OCI-LY1 (cell line): ENCODE measurements at regions not wholly inside any gene's neighbourhood (a gene's known extent, or its start where the extent isn't known, plus 50 kb on each side); places are given as distances from the start of the nearest gene placed in this dataset.

Source experiments
- H2AFZ ChIP-seq: fragments of 200-600 bp; sonication (generic), shearing (Covaris generic); 2 replicates; pipeline ENCODE4 v1.6.0; 2014; ENCODE audit warnings: antibody characterized with exemption, mild to moderate bottlenecking, low read length
- H3F3A ChIP-seq: fragments of 200-600 bp; sonication (generic), shearing (Covaris generic); 2 replicates; pipeline ENCODE4 v1.6.0; 2014; ENCODE audit warnings: mild to moderate bottlenecking, antibody characterized with exemption, low read length, moderate library complexity; ENCODE audit not compliant: insufficient read depth
- H3K27ac ChIP-seq: fragments of 200-600 bp; sonication (generic); 2 replicates; pipeline ENCODE4 v1.5.1; 2014; ENCODE audit warnings: low read length, mixed run types, mild to moderate bottlenecking, low read depth; ENCODE audit not compliant: poor library complexity, severe bottlenecking
- H3K27me3 ChIP-seq: fragments of 200-600 bp; sonication (generic); 2 replicates; pipeline ENCODE4 v1.6.0; 2014; ENCODE audit warnings: antibody characterized with exemption, mild to moderate bottlenecking, low read length, moderate library complexity; ENCODE audit not compliant: insufficient read depth
- H3K36me3 ChIP-seq: fragments of 200-600 bp; sonication (generic); 2 replicates; pipeline ENCODE4 v1.6.1; 2014; ENCODE audit warnings: mild to moderate bottlenecking, antibody characterized with exemption, low read length, moderate library complexity, mixed read lengths; ENCODE audit not compliant: insufficient read depth
- H3K4me1 ChIP-seq: fragments of 200-600 bp; sonication (generic); 2 replicates; pipeline ENCODE4 v1.5.1; 2014; ENCODE audit warnings: mild to moderate bottlenecking, low read length, moderate library complexity; ENCODE audit not compliant: insufficient read depth, severe bottlenecking
- H3K4me2 ChIP-seq: fragments of 200-600 bp; sonication (generic), shearing (Covaris generic); 2 replicates; pipeline ENCODE4 v1.6.1; 2014; ENCODE audit warnings: low read length
- H3K4me3 ChIP-seq: fragments of 200-600 bp; sonication (generic); 2 replicates; pipeline ENCODE4 v1.5.1; 2014; ENCODE audit warnings: low read length, low read depth, mild to moderate bottlenecking, mixed read lengths; ENCODE audit not compliant: poor library complexity, severe bottlenecking
- H3K79me2 ChIP-seq: fragments of 200-600 bp; shearing (Covaris generic); 2 replicates; pipeline ENCODE4 v1.6.1; 2016; ENCODE audit warnings: mixed run types, low read length, mixed read lengths; ENCODE audit not compliant: insufficient read depth
- H3K9ac ChIP-seq: fragments of 200-600 bp; sonication (generic), shearing (Covaris generic); 2 replicates; pipeline ENCODE4 v1.6.1; 2014; ENCODE audit warnings: mild to moderate bottlenecking, low read length, mixed read lengths
- H3K9me2 ChIP-seq: fragments of 200-600 bp; sonication (generic), shearing (Covaris generic); 2 replicates; pipeline ENCODE4 v1.6.1; 2014; ENCODE audit warnings: low read depth, mild to moderate bottlenecking, low read length, mixed read lengths
- H3K9me3 ChIP-seq: fragments of 200-600 bp; shearing (Covaris generic); 2 replicates; pipeline ENCODE4 v1.6.1; 2014; ENCODE audit warnings: low read length, mixed read lengths
- H4K20me1 ChIP-seq: fragments of 200-600 bp; sonication (generic), shearing (Covaris generic); 2 replicates; pipeline ENCODE4 v1.6.0; 2016; ENCODE audit warnings: mild to moderate bottlenecking, low read length; ENCODE audit not compliant: insufficient read depth
- CTCF ChIP-seq: fragments of 200-600 bp; sonication (generic), shearing (Covaris generic); IDR thresholded peaks from 2 replicates; pipeline ENCODE4 v1.5.1; 2017; ENCODE audit warnings: mild to moderate bottlenecking, antibody characterized with exemption, low read length, moderate library complexity, mixed read lengths
- EZH2 ChIP-seq: fragments of 200-600 bp; sonication (generic), shearing (Covaris generic); IDR thresholded peaks from 2 replicates; pipeline ENCODE4 v1.8.0; 2017; ENCODE audit warnings: borderline replicate concordance, mixed run types, mild to moderate bottlenecking, antibody characterized with exemption, low read length, moderate library complexity, mixed read lengths

- no peak for TF ChIP-seq EZH2
- peak; percentile 52; the same call in 1 of the 2 replicates for TF ChIP-seq CTCF
- Histone ChIP-seq H3K4me1 (no peaks in the 10 kb centered on the region), H3K27ac (no peak overlapping the region), H3K36me3 (no peaks in the 10 kb centered on the region), H3K9me3 (no peaks in the 10 kb centered on the region), H3K4me2 (no peak overlapping the region; the same call in 1 of the 2 replicates), H3K27me3 (no peaks in the 10 kb centered on the region), H2AFZ (no peak overlapping the region), H3F3A (no peaks in the 10 kb centered on the region), H3K79me2 (no peaks in the 10 kb centered on the region), H3K9ac (no peak overlapping the region), H4K20me1 (no peaks in the 10 kb centered on the region), H3K4me3 (no peak overlapping the region), H3K9me2 (no peaks in the 10 kb centered on the region)
Measured at GRCh38 chr10:105974803-105975456, 1189.6 kb downstream of the SORCS1 start.

GRCh38 chr10:105973902-105974301 is 1190.6 kb downstream of the SORCS1 start:
- no peaks in the 10 kb centered on the region for H3K4me1 ChIP-seq
- no peak overlapping the region for H3K27ac ChIP-seq
- no peaks in the 10 kb centered on the region for H3K9me3 ChIP-seq
- no peaks in the 10 kb centered on the region for H4K20me1 ChIP-seq
- no peak overlapping the region for H3K4me3 ChIP-seq
- H3K27me3 ChIP-seq: no peaks in the 10 kb centered on the region
- H2AFZ ChIP-seq: no peak overlapping the region
- H3K36me3 ChIP-seq: no peaks in the 10 kb centered on the region
- no peaks in the 10 kb centered on the region for H3K9me2 ChIP-seq
- H3F3A ChIP-seq: no peaks in the 10 kb centered on the region
- H3K79me2 ChIP-seq: no peaks in the 10 kb centered on the region
- TF ChIP-seq EZH2 (no peak), CTCF (no peak)
- no peak overlapping the region for H3K9ac ChIP-seq
- no peak overlapping the region for H3K4me2 ChIP-seq

GRCh38 chr10:105973360-105973759 is 1191.1 kb downstream of the SORCS1 start:
- no peaks in the 10 kb centered on the region for H3K36me3 ChIP-seq
- H3K27me3 ChIP-seq: no peaks in the 10 kb centered on the region
- H3K9me3 ChIP-seq: no peaks in the 10 kb centered on the region
- H3K4me2 ChIP-seq: no peak overlapping the region
- H4K20me1 ChIP-seq: no peaks in the 10 kb centered on the region
- no peak overlapping the region for H2AFZ ChIP-seq
- H3K9ac ChIP-seq: no peak overlapping the region
- no peaks in the 10 kb centered on the region for H3K79me2 ChIP-seq
- no peaks in the 10 kb centered on the region for H3F3A ChIP-seq
- no peak overlapping the region for H3K4me3 ChIP-seq
- no peak for TF ChIP-seq EZH2
- H3K27ac ChIP-seq: no peak overlapping the region
- H3K9me2 ChIP-seq: no peaks in the 10 kb centered on the region
- H3K4me1 ChIP-seq: no peaks in the 10 kb centered on the region

- H3K36me3 ChIP-seq: no peaks in the 10 kb centered on the region
- H3K27me3 ChIP-seq: no peaks in the 10 kb centered on the region
- no peak overlapping the region for H2AFZ ChIP-seq
- TF ChIP-seq EZH2: no peak
- no peak for TF ChIP-seq CTCF
- H3K9me2 ChIP-seq: no peaks in the 10 kb centered on the region
- no peak overlapping the region for H3K4me3 ChIP-seq
- no peaks in the 10 kb centered on the region for H3K4me1 ChIP-seq
- no peaks in the 10 kb centered on the region for H3K9me3 ChIP-seq
- no peak overlapping the region for H3K4me2 ChIP-seq
- no peaks in the 10 kb centered on the region for H3K79me2 ChIP-seq
- no peak overlapping the region for H3K9ac ChIP-seq
- H3F3A ChIP-seq: no peaks in the 10 kb centered on the region
- H4K20me1 ChIP-seq: no peaks in the 10 kb centered on the region
- no peak overlapping the region for H3K27ac ChIP-seq
Measured at GRCh38 chr10:105971460-105971859, 1193.0 kb downstream of the SORCS1 start.
